ENCODE measurements at regions not wholly inside any gene's neighbourhood (a gene's known extent, or its start where the extent isn't known, plus 50 kb on each side); places are given as distances from the start of the nearest gene placed in this dataset.
"Not testable (repeated sequence)": the region's sequence is repeated elsewhere in the genome, so short reads cannot be mapped to it uniquely, and the experiment has no call there.

DNA sequence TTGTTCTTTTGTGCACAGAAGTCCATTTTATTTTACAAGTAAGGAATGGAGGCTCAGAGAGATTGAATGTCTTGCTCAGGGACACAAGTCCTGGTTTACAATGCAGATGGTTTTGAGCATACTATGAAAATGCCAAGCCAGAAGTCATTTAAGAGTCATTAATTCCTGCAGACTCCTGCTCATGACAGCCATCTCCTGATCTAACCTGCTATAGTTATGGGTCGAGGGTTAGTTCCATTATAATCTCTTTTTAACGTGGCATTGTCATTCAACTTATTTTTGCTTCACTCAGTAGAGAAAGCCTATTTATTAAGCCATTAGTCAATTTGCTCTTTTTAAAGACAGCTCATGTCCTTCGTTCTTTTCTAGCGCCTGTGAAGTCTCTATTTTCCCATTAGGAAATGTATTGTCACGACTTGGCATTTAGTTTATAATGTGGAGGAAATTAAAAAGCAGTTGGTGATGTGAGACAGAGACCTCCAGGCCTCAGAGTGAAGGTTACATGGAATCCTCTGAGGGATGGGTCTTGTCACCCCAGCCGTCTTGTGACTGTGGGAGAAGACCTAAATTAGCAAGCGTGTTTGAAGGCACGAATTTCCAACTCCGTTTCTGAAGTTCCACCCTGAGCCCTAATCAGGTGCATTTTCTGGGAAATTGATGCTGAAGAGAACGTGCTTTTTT, 84.1 kb downstream of the ACTBL2 start:
- FAIRE-seq: no peak
- DNase-seq (ENCODE audit: insufficient read length, low spot score): no peak

DNA sequence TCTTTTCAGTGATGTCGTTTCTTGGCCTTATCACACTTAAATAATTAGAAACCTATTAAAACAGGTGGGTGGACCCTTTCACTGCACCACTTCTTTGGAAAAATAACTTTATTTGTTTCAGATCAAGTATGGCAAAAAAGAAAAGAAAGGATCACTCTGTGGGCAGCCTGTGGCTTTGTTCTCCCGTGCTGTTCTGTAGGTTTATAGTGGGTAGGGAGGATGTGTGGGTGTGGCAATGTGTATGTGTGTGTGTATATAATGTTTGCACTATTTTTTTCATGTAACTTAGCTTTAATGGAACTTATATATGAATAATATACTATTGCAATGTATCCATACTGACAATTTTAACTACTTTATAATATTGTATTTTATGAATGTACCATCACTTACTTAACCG, 85.9 kb downstream of the ACTBL2 start:
- no peak for DNase-seq (ENCODE audit: insufficient read length, low spot score)
- FAIRE-seq: no peak

GRCh38 chr5:57394421-57395210, 88.0 kb downstream of the ACTBL2 start:
- no peak for DNase-seq (ENCODE audit: insufficient read length, low spot score)
- FAIRE-seq: no peak

DNA sequence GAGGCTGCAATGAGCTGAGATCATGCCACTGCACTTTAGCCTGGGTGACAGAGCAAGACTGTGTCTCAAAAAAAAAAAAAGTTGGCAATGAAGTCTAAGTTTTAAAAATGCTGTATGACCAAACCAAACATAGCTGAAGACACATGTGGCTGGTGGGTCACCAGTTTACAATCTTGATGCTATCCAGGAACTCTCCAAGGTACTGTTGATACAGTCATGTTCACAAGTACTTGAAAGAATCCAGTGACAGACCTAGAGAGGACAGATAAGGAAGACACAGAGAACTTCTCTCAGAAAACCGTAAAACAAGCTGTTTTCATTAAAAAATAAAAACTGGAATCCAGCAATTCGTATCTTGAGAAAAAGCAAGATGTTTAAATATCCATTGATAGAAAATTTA, 95.7 kb downstream of the ACTBL2 start:
- peak; percentile 13 for DNase-seq (ENCODE audit: insufficient read length, low spot score)
- FAIRE-seq: no peak

- DNase-seq (ENCODE audit: insufficient read length, low spot score) (peak; percentile 68), FAIRE-seq (peak; percentile 66)
Observed at GRCh38 chr5:57383093-57383861, 99.3 kb downstream of the ACTBL2 start.

DNA sequence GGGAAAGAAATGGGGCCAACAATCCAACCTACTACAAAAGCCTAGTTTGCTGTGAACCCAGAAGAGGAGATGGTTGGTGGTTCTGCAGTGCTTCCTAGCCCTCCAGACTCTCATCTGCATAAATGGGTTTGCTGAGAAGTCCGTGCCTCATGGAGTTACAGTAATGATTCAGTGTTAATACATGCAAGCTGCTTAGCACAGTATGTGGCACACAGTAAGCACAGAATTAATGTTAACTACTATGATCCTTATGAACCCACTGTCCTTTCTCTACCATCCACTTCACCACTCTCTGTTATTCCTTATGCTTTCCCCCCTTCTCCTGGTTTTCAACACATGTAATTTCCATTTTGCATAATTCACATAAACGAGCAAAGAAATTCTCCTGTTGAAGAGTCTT, 100.0 kb downstream of the ACTBL2 start:
- FAIRE-seq (no peak), DNase-seq (ENCODE audit: insufficient read length, low spot score) (no peak)

DNA sequence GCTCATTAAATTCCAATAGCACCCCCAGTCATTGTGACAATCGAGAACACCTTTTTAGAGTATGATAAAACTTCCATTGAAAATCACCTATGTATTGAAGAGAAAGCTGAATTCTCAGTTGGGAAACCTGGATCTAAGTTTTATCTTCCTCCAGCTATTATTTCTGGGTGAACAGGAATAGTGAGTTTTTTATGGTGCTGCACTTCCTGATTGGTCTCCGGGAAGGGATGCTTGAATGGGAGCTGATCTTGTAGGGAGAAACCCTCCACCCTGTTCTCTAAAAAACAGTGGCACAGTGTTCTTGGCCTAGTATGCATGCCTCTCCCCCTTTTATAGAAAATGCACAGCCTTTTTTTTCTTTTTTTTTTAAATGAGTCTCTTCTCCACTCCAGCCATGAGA, 112.2 kb downstream of the ACTBL2 start:
- DNase-seq (ENCODE audit: insufficient read length, low spot score) (no peak), FAIRE-seq (no peak)

GRCh38 chr5:57368010-57368409, 114.6 kb downstream of the ACTBL2 start:
- DNase-seq (ENCODE audit: insufficient read length, low spot score) (no peak), FAIRE-seq (no peak)

- peak; percentile 8 for DNase-seq (ENCODE audit: insufficient read length, low spot score)
- peak; percentile 31 for FAIRE-seq
Observed at GRCh38 chr5:57366744-57367143, 115.9 kb downstream of the ACTBL2 start.

DNA sequence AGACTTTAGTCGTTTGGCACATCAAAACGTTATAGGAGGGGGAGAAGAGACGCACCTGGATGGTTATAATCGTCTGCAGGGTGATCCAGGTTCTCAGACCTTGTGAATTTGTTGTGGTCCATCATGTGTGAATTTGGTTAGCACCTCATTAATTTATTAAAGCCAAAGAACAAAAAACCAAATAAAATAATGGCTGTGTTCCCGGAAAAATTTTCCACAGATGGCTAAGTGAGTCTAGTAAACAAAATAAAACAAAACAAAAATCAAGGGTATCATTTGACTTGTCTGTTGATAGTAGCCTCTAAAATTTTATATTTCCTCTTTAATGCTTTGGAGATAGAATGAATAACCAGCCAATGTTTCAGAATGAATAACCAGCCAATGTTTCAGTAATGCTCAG, 119.7 kb downstream of the ACTBL2 start:
- DNase-seq (ENCODE audit: insufficient read length, low spot score) (no peak), FAIRE-seq (no peak)

DNA sequence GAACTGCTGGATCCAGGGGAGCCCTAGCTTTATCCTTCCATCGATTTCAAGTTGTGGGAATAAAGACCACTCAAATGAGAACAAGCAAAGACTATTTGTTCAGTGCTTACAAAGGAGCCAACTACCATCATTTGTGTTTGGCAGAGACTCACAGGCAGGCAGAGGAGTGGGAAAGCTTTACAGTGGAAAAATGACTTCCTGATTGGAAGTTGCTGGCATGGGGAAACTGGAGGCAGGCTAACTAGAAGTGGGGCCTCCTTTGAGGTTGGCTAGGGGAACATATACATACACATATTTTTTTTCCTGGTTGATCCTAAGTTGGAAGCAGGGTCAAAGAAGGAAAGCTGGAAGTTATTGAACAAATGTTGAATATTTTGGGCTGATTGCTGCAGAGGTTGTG, 121.7 kb downstream of the ACTBL2 start:
- FAIRE-seq: no peak

DNA sequence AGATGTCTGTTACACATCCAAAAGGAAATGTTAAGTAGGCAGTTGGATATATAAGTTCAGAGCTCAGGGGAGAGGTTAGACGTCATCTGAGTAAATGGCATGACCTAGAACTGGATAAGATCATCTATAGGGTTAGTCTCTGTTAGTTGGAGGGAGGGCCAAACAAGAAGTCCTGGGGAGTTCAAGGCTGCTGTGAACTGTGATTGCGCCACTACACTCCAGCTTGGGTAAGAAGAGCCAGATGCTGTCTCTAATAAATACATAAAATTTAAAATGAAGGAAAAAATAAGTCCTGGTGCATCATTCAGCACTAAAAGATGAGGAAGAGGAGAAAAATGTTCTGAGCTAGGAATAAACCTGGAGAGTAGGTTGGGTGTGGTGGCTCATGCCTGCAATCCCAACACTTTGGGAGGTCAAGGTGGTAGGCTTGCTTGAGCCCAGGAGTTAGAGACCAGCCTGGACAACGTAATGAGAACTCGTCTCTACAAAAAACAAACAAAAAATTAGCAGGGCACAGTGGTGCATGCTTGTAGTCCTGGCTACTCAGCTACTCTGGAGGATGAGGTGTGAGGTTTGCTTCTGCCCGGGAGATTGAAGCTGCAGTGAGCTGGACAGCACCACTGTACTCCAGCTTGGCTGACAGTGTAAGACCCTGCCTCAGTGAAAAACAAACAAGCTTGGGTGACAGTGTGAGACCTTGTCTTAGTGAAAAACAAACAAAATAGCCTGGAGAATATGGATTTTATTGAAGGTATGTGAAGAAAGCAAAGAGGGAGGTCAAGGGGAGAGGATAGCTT, 123.6 kb downstream of the ACTBL2 start:
- DNase-seq (ENCODE audit: insufficient read length, low spot score): no peak
- FAIRE-seq: no peak

More for the DNA sequence above, 121.7 kb downstream of the ACTBL2 start:
- no peak for DNase-seq (ENCODE audit: insufficient read length, low spot score)

DNA sequence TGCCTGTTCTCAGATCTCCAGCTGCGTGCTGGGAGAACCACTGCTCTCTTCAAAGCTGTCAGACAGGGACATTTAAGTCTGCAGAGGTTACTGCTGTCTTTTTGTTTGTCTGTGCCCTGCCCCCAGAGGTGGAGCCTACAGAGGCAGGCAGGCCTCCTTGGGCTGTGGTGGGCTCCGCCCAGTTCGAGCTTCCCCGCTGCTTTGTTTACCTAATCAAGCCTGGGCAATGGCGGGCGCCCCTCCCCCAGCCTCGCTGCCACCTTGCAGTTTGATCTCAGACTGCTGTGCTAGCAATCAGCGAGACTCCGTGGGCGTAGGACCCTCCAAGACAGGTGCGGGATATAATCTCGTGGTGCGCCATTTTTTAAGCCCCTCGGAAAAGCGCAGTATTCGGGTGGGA, 125.8 kb downstream of the ACTBL2 start:
- DNase-seq (ENCODE audit: insufficient read length, low spot score); FAIRE-seq: not testable (repeated sequence)

GRCh38 chr5:57349214-57349613, 133.4 kb downstream of the ACTBL2 start:
- DNase-seq (ENCODE audit: insufficient read length, low spot score) (no peak), FAIRE-seq (no peak)

GRCh38 chr5:57348376-57349140, 134.1 kb downstream of the ACTBL2 start:
- no peak for FAIRE-seq
- DNase-seq (ENCODE audit: insufficient read length, low spot score): no peak

DNA sequence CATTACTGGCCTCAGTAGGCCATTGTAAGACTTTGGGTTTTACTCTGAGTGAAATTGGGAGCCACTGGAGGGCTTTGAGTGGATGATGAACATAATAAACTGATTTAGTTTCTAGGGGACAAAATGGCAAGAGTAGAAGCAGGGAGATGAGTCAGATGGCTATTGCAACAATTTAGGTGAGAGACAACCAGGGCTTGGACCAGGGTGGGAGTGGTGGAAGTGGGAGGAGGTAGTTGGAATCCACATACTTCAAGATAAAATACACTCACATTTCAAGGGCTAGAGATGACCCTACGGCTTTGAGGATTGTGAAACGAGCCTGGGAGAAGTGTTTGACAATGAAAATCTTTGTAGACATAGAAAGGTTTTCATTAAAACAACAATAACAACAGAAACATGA, 136.3 kb downstream of the ACTBL2 start:
- DNase-seq (ENCODE audit: insufficient read length, low spot score): no peak
- FAIRE-seq: no peak

- no peak for FAIRE-seq
Observed at GRCh38 chr5:57341380-57341979, 141.1 kb downstream of the ACTBL2 start.

GRCh38 chr5:57340681-57341080, 141.9 kb downstream of the ACTBL2 start:
- FAIRE-seq (no peak), DNase-seq (ENCODE audit: insufficient read length, low spot score) (no peak)

More at GRCh38 chr5:57341380-57341979, 141.1 kb downstream of the ACTBL2 start:
- DNase-seq (ENCODE audit: insufficient read length, low spot score): no peak

DNA sequence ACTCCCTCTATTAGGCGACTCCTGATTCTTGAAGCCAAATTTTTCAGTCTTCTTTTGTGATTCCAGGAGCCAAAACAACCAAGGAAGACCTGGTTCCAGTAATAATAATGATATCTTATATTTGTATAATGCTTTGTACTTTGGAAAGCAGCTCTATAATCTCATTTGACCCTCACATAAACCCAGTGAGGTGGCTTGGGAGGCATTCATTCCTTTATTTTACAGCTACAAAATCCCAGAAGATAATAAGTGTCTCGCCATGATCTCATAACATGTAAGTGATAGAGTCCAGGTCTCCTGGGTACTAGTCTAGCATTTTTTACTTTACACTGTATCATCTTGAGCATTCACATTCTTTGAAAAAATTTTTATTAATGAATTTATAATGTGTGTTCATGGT, 143.1 kb downstream of the ACTBL2 start:
- FAIRE-seq (no peak), DNase-seq (ENCODE audit: insufficient read length, low spot score) (no peak)
